IPS DF 4.7 (cell line): ENCODE measurements at regions not wholly inside any gene's neighbourhood (a gene's known extent, or its start where the extent isn't known, plus 50 kb on each side); places are given as distances from the start of the nearest gene placed in this dataset.

Experiments used
- DNase-seq: peaks from one replicate; pipeline ENCODE4 v3.0.0-alpha.2; 2013; ENCODE audit warnings: low spot score; ENCODE audit errors: extremely low read depth

GRCh38 chr12:74801625-74802024 is 264.0 kb downstream of the ATXN7L3B start:
- DNase-seq: no peak

GRCh38 chr12:74816398-74817175 is 279.0 kb downstream of the ATXN7L3B start:
- no peak for DNase-seq

GRCh38 chr12:74817499-74817898 is 279.9 kb downstream of the ATXN7L3B start:
- DNase-seq: no peak

GRCh38 chr12:74818412-74818811 is 280.8 kb downstream of the ATXN7L3B start:
- DNase-seq: no peak

- no peak for DNase-seq
These were observed 282.7 kb downstream of the ATXN7L3B start for GRCh38 chr12:74820324-74820723.

- DNase-seq: no peak
These were observed 298.9 kb downstream of the ATXN7L3B start for GRCh38 chr12:74836567-74836966.

- no peak for DNase-seq
These were observed 308.5 kb downstream of the ATXN7L3B start for GRCh38 chr12:74846116-74846515.

GRCh38 chr12:74847169-74847568 is 309.5 kb downstream of the ATXN7L3B start:
- DNase-seq: no peak

GRCh38 chr12:74848006-74848405 is 310.4 kb downstream of the ATXN7L3B start:
- no peak for DNase-seq

GRCh38 chr12:74849801-74850200 is 312.2 kb downstream of the ATXN7L3B start:
- no peak for DNase-seq

GRCh38 chr12:74871817-74872216 is 334.2 kb downstream of the ATXN7L3B start:
- no peak for DNase-seq

- no peak for DNase-seq
These were observed 323.9 kb downstream of the KCNC2 start for GRCh38 chr12:74885775-74886174.

- no peak for DNase-seq
These were observed 320.6 kb downstream of the KCNC2 start for GRCh38 chr12:74889073-74889472.

- no peak for DNase-seq
These were observed 319.9 kb downstream of the KCNC2 start for GRCh38 chr12:74889563-74890236.

GRCh38 chr12:74890237-74890599 is 319.4 kb downstream of the KCNC2 start:
- no peak for DNase-seq

GRCh38 chr12:74891083-74891668 is 318.5 kb downstream of the KCNC2 start:
- DNase-seq: no peak

GRCh38 chr12:74892057-74892633 is 317.5 kb downstream of the KCNC2 start:
- no peak for DNase-seq

- DNase-seq: no peak
These were observed 313.5 kb downstream of the KCNC2 start for GRCh38 chr12:74896186-74896585.

GRCh38 chr12:74897425-74898211 is 312.0 kb downstream of the KCNC2 start:
- no peak for DNase-seq

GRCh38 chr12:74899031-74899829 is 310.4 kb downstream of the KCNC2 start:
- DNase-seq: no peak

GRCh38 chr12:74900232-74900631 is 309.4 kb downstream of the KCNC2 start:
- DNase-seq: no peak
